GM20000 (cell line): ENCODE measurements at regions not wholly inside any gene's neighbourhood (a gene's known extent, or its start where the extent isn't known, plus 50 kb on each side); places are given as distances from the start of the nearest gene placed in this dataset.
A peak's percentile ranks its signal among the peaks of the same experiment; 100 is the strongest.
"Not testable (repeated sequence)": the region's sequence is repeated elsewhere in the genome, so short reads cannot be mapped to it uniquely, and the experiment has no call there.

Source experiments
- DNase-seq: peaks from one replicate; pipeline ENCODE4 v3.0.0; 2012; ENCODE audit warnings: low spot score
- TF ChIP-seq, protein P1 (sequence below): IDR thresholded peaks from 2 replicates; pipeline ENCODE4 v1.5.1; 2012; ENCODE audit warnings: mild to moderate bottlenecking, control low read depth; ENCODE audit errors: extremely low read depth, missing control alignments

DNA sequence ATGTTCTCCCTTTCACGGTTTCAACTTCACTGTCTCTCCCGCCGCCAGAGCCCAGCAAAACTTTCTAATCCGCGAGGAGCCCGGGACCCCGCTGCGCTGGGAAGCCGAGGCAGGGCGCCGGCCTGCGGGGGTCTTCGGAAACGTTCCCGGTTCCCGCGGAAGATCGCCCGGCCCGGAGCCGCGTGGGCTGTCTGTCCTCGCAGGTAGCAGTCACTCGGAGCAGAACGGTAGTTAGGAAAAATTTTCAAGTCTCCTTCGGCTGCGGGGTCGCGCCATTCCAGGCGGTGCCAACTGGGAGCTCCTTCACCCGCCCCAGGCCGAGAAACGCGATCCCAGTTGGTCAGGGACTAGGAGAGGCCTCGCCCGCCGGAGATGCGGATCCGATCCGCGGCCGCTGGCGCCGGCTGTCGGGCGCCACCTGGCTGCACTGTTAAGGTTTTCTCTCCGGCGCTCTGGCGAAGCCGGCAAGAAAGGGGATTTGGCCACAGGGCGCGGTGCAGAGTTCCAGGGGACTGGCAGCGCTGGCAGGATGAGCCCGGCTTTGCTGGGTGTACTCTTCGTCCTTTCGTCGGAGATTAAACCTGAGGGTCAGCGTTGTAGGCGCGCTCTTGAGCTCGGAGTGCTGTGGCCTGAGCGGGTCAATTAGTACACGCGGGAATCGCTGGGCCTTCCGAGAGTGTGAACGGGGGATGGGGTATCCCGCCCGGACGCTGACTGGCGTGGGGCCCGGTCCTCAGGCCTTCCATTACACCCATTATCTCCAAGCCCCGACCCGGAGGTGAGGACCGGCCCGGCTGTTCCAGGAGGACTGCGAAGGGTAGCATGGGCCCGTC lies 135.4 kb downstream of the KCNJ12 start:
- peak; percentile 73 for DNase-seq
- TF ChIP-seq, protein P1, sequence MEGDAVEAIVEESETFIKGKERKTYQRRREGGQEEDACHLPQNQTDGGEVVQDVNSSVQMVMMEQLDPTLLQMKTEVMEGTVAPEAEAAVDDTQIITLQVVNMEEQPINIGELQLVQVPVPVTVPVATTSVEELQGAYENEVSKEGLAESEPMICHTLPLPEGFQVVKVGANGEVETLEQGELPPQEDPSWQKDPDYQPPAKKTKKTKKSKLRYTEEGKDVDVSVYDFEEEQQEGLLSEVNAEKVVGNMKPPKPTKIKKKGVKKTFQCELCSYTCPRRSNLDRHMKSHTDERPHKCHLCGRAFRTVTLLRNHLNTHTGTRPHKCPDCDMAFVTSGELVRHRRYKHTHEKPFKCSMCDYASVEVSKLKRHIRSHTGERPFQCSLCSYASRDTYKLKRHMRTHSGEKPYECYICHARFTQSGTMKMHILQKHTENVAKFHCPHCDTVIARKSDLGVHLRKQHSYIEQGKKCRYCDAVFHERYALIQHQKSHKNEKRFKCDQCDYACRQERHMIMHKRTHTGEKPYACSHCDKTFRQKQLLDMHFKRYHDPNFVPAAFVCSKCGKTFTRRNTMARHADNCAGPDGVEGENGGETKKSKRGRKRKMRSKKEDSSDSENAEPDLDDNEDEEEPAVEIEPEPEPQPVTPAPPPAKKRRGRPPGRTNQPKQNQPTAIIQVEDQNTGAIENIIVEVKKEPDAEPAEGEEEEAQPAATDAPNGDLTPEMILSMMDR: peak; percentile 29

DNA sequence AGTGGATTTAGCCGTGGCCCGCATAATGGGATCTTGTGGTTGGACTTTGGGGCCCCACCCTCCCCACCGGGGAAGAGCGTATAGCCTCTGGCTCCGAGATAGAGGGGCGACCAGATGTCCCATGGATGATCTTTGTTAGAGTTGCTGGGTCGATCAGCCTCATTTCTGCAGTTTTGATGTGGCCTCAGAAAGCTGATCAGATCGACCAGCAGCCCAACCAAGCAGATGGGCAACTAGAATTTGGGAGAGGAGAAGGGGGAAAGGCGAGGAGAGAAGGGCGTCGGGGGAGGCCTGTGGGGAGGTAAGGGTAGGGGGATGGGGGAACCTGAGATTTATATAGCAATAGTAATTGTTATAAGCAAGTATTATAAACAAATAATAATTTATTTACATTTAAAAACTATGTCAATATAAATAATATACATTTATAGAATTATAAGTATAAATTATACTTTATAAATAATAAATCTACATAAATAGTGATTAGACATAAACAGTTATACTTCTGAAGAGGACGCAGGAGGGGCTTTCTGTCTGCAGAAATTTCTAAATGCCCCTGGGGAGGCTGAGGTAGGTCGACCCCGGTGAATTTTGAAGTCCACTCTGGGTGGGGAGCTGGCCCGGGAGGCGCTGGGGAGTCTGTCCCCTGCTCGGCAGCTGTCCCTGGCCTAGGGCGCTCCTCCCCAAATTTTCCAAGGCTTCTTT lies 136.3 kb downstream of the KCNJ12 start:
- TF ChIP-seq, protein P1: no peak
- no peak for DNase-seq

DNA sequence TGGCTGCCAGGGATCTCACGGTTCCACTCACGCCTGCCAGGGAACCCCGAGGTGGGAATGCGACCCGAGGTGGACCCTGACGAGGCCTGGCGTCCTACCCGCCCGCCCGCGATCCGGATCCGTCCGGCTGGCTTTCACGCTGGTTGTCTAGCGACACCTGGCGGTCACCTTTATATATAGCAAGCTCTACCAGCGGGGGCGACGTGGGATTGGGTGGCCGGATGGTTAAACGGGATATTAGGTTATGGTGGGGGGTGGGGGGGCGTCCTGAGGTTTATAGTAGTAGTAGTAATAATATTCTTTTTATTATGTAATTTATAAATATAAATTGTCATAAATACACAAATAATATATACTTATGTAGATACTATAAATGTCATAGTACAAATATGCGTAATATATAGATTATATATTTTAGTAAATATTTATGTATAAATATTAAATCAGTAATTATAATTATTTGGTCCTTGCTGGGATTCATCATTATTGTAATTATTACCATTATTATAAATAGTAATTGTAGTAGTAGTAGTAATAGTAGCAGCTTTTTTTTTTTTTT lies 136.9 kb downstream of the KCNJ12 start:
- peak; percentile 89 for DNase-seq
- TF ChIP-seq, protein P1: peak; percentile 71

DNA sequence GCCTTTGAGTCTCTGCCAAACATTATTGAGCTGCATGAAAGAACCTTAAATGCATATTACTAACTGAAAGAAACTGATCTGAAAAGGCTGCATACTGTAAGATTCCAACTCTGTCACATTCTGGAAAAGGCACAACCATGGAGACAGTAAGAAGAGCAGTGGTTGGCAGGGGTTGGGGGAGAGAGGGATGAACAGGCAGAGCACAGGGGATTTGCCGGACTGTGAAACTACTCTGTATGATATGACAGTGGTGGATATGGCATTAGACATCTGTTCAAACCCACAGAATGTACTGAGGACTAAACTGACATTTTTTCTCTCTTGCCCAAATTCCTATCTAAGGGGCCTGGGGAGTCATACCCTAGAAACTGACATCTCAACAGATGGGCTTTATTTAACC lies 138.4 kb downstream of the KCNJ12 start:
- not testable (repeated sequence) for DNase-seq

DNA sequence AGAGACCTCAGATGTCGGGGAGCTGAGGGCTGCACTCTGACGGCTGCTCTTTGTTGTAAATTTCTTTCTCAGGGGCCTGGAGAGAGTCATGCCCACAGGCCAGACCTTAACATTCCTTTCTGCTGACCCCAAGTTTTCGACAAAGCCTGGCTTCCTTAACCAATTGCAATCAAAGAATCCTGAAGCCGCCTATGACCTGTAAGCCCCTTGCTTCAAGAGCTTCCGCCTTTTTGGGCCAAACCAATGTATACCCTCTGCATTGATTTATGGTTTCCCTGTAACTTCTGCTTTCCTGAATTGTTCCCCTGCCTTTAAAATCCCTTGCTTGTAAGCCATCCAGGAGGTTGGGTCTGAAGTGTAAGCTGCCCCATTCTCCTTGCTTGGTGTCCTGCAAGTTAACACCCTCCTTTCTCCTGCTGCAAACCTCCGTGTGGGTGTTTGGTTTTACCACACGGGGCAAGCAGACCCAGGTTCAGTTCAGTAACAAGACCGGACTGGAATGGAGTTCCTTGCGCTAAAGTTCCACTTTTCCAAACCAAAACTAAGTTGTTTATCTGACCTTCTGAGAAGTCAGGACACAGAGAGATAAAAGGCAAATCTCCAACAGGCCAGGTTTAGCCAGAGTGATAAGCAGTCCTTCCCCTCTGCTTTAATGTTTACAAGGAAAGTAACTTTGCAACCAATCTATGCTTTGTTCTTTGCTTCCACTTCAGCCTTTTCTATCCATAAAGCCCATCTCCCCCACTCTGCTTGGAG lies 141.6 kb downstream of the KCNJ12 start:
- TF ChIP-seq, protein P1: no peak
- DNase-seq: no peak

DNA sequence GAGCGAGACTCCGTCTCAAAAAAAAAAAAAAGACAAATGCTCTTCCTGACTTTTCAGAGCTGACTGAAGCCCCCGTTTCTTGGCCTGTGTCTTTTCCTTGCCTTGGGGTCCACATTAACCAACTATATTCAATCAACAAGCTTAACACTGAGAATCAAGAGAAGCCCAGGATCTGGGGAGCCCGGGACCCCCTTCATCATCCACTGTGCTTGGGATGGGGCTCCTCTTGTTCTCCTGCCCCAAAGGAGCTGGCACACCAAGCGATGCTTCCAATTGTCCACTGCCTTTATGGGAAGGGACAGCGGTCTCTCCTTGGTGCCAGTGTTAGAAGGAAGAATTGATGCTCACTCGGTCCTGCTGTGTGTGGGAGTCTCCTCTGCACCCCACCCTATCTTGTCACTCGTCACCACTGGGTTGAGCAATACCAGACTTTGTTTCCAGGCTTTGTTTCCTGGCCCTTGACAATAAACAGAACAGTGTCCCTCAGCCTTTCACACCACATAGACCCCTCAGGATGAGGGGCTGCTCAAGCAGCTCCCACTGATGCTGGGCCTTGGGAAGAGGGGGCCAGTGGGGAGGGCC lies 146.7 kb downstream of the KCNJ12 start:
- DNase-seq: no peak
- TF ChIP-seq, protein P1: no peak

DNA sequence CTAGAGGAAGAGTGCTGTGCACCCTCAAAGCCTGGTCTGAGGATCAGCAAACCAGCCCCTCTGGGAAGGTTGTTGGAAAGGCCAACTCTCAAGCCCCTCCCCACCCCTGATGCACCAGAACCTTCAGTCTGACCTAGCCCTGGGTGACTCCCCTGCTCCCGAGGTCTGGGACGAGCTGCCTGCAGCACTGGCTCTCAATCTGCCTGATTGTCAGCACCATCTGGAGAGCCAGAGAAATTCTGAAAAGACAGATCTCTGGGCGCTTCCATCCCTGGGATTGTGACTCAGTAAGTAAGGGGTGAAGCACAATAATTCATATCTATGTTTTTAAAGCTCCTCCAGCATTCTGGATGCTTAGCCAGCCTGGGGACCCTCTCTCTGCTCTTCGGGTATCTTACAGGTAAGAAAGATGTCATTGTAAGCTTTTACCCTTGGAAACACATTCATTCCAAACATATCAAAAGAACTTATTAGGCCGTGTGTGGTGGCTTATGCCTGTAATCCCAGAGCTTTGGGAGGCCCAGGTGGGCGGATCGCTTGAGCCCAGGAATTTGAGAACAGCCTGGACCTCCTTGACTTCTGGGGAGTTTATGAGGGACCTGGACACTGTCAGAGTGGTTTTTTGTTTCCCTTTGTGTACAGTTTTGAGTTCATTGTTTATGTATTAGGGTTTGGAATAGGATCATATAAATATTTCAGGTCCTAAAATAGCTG lies 147.5 kb downstream of the KCNJ12 start:
- no peak for DNase-seq
- TF ChIP-seq, protein P1: no peak
